Pancreas (tissue), 10 donors: ENCODE measurements at regions not wholly inside any gene's neighbourhood (a gene's known extent, or its start where the extent isn't known, plus 50 kb on each side); places are given as distances from the start of the nearest gene placed in this dataset.
"Not testable (repeated sequence)": the region's sequence is repeated elsewhere in the genome, so short reads cannot be mapped to it uniquely, and the experiment has no call there.

ENCODE experiments used
- ATAC-seq, 4 donors: fragments of 200-7000 bp; cut with Tn5 transposase; one replicate each; pipeline versions ENCODE4 v1.8.0 to v1.9.1; 2020; ENCODE audit warnings: mild to moderate bottlenecking in 4 of 4, moderate library complexity in 4 of 4
- DNase-seq, 6 donors: peaks; one replicate each; pipeline ENCODE4 v3.0.0-alpha.2; 2020
- FAIRE-seq: peaks from 2 replicates; lab custom pipeline; 2012; peaks lifted over from hg19 to GRCh38; lab: Jason Lieb, UNC
- H3K27ac ChIP-seq, 4 donors: fragments of 200-600 bp; sonication (generic); 1 replicate in 3 of 4; 2 replicates in 1 of 4; pipeline versions ENCODE4 v1.5.0 to v1.8.0; 2020
- H3K27me3 ChIP-seq, 4 donors: fragments of 200-600 bp; one replicate each; pipeline ENCODE4 v1.8.0; 2021
- H3K36me3 ChIP-seq, 3 donors: fragments of 200-600 bp; sonication (generic) in 1 of 3; one replicate each; pipeline versions ENCODE4 v1.5.0 to v1.8.0; 2020 to 2021
- H3K4me1 ChIP-seq, 3 donors: fragments of 200-600 bp; one replicate each; pipeline ENCODE4 v1.8.0; 2021
- H3K4me3 ChIP-seq, 4 donors: fragments of 200-600 bp; sonication (generic) in 2 of 4; one replicate each; pipeline versions ENCODE4 v1.5.0 to v1.8.0; 2020 to 2021
- H3K9me3 ChIP-seq, 4 donors: fragments of 200-600 bp; one replicate each; pipeline ENCODE4 v1.8.0; 2021
- WGBS, 2 donors: extraction: QIAGEN DNeasy Blood & Tissue Kit; methylation state at CpG; one replicate each; pipeline ENCODE4 v1.1.7; 2013; 5-methylcytosine and 5-hydroxymethylcytosine counted together
- intact Hi-C, 3 donors: fragments of 100-400 bp; cut with DNase I; formaldehyde crosslinking; loops; one replicate each; pipeline versions ENCODE4 v1.11.1 to v1.14.2; 2022
- TF ChIP-seq, protein P1 (sequence below), 4 donors: fragments of 200-600 bp; sonication (generic) in 3 of 4; IDR thresholded peaks; one replicate each; pipeline versions ENCODE4 v1.5.0 to v1.8.0; 2021; ENCODE audit warnings: antibody characterized with exemption in 4 of 4
- donor health status: healthy with polysubstance abuse.
- donor health status: DM: no; HTN: no; CAD: no; lungs with moderate emphysema.
- donor health status: DM: no; HTN: no; CAD: no.
- donor health status: control.
- donor health status: control.
- donor health status: Bipolar disorder and iron deficiency.
- donor health status: DM: yes; HTN: yes; CAD: no.
- donor health status: DM: no; HTN: no; CAD: no.
- donor health status: DM: no; HTN: no; CAD: no.
- donor health status: DM: yes; HTN: yes; CAD: no.

DNA sequence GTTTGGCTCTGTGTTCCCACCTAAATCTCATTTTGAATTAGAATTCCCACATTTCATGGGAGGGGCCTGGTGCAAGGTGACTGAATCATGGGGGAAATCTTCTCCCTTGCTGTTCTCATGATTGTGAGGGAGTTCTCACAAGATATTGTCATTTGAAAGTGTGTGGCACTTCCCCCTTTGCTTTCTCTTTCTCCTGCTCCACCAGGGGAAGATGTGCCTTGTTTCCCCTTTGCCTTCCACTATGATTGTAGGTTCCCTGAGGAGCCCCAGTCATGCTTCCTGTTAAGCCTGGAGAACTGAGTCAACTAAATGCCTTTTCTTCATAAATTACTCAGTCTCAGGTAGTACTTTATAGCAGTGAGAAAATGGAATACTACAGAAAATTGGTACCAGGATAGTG lies 157.2 kb upstream of the TPRG1 start:
- intact Hi-C loops = no loop called here
- Histone ChIP-seq H3K36me3 (no peaks in the 10 kb centered on the region), H3K9me3 (no peaks in the 10 kb centered on the region), H3K27me3 (no peaks in the 10 kb centered on the region), H3K27ac (no peak overlapping the region), H3K4me1 (no peaks in the 10 kb centered on the region), H3K4me3 (no peak overlapping the region)
- ATAC-seq (no peak), DNase-seq (no peak), FAIRE-seq (no peak)
- TF ChIP-seq, protein P1, sequence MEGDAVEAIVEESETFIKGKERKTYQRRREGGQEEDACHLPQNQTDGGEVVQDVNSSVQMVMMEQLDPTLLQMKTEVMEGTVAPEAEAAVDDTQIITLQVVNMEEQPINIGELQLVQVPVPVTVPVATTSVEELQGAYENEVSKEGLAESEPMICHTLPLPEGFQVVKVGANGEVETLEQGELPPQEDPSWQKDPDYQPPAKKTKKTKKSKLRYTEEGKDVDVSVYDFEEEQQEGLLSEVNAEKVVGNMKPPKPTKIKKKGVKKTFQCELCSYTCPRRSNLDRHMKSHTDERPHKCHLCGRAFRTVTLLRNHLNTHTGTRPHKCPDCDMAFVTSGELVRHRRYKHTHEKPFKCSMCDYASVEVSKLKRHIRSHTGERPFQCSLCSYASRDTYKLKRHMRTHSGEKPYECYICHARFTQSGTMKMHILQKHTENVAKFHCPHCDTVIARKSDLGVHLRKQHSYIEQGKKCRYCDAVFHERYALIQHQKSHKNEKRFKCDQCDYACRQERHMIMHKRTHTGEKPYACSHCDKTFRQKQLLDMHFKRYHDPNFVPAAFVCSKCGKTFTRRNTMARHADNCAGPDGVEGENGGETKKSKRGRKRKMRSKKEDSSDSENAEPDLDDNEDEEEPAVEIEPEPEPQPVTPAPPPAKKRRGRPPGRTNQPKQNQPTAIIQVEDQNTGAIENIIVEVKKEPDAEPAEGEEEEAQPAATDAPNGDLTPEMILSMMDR (IDR thresholded peaks at IDR 0.05) = no peak

DNA sequence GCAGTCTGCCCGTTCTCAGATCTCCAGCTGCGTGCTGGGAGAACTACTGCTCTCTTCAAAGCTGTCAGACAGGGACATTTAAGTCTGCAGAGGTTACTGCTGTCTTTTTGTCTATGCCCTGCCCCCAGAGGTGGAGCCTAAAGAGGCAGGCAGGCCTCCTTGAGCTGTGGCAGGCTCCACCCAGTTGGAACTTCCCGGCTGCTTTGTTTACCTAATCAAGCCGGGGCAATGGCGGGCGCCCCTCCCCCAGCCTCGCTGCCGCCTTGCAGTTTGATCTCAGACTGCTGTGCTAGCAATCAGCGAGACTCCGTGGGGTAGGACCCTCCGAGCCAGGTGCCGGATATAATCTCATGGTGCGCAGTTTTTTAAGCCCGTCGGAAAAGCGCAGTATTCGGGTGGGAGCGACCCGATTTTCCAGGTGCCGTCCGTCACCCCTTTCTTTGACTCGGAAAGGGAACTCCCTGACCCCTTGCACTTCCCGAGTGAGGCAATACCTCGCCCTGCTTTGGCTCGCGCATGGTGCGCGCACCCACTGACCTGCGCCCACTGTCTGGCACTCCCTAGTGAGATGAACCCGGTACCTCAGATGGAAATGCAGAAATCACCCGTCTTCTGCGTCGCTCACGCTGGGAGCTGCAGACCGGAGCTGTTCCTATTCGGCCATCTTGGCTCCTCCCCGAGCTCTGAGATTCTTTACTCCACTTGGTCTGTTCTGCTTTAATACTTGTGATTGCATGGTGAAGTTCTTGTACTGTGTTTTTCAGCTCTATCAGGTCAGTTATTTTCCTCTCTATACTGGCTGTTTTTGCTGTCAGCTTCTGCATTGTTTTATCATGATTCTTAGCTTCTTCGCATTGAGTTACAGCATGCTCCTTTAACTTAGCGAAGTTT lies 148.9 kb upstream of the TPRG1 start:
- H3K4me1 ChIP-seq, FAIRE-seq, H3K4me3 ChIP-seq, DNase-seq, H3K9me3 ChIP-seq, H3K27ac ChIP-seq, H3K36me3 ChIP-seq, ATAC-seq, intact Hi-C loops, H3K27me3 ChIP-seq: not testable (repeated sequence)
- 67% methylated on average over 28 to 37 of the region's 39 CpGs for WGBS, 2 donors

DNA sequence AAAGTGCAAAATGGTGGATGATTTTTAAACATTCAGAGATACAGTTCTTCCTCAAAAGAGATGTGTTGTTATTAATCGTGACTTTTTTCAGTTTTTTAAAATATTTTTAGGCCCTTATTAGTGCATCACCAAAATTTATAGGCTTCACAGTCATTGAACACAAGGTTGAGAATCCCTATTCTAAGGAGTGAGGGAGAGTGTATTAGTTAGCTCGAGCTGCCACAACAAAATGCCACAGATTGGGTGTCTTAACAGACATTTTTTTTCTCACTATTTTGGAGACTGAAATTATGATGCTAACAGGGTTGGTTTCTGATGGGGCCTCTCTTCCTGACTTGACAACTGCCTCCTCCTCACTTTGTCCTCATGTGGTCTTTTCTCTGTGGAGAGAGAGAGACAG lies 145.9 kb upstream of the TPRG1 start:
- ATAC-seq = no peak
- no peaks in the 10 kb centered on the region for H3K4me1 ChIP-seq
- TF ChIP-seq, protein P1 (IDR thresholded peaks at IDR 0.05) = no peak
- H3K36me3 ChIP-seq = no peaks in the 10 kb centered on the region
- H3K9me3 ChIP-seq = no peaks in the 10 kb centered on the region
- no peak for FAIRE-seq
- 63 to 76% methylated on average over 2 of the region's 2 CpGs for WGBS, 2 donors
- intact Hi-C loops = no loop called here
- no peaks in the 10 kb centered on the region for H3K27me3 ChIP-seq
- no peak overlapping the region for H3K27ac ChIP-seq
- no peak overlapping the region for H3K4me3 ChIP-seq
- no peak for DNase-seq

DNA sequence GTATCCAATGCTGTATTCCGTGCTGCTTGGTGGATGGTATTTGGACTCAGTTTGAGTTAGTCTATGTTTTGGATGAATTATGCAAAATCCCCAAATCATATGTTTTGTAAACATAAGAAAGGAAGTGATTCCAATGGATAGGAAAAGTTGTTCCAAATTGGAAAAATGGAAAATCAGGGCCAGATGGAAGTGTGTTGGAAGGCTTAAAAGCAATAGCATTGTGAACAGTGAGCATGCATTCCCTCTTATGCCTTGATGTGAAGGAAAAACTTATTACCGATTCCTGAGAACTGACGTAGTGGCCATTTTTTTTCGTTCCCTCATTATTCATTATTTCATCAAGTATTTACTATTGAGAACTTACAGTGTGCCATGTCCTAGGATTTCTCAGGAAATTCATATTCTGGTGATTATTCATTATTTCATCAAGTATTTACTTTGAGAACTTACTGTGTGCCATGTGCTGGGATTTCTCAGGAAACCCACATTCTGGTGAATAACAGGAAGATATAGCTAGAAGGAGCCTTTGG lies 144.1 kb upstream of the TPRG1 start:
- no peaks in the 10 kb centered on the region for H3K27me3 ChIP-seq
- TF ChIP-seq, protein P1 (IDR thresholded peaks at IDR 0.05) = no peak
- 89 to 94% methylated on average over 4 of the region's 4 CpGs for WGBS, 2 donors
- DNase-seq (no peak), ATAC-seq (no peak), FAIRE-seq (no peak)
- intact Hi-C loops = no loop called here
- no peak overlapping the region for H3K27ac ChIP-seq
- no peaks in the 10 kb centered on the region for H3K36me3 ChIP-seq
- H3K4me3 ChIP-seq = no peak overlapping the region
- no peaks in the 10 kb centered on the region for H3K4me1 ChIP-seq
- no peaks in the 10 kb centered on the region for H3K9me3 ChIP-seq

DNA sequence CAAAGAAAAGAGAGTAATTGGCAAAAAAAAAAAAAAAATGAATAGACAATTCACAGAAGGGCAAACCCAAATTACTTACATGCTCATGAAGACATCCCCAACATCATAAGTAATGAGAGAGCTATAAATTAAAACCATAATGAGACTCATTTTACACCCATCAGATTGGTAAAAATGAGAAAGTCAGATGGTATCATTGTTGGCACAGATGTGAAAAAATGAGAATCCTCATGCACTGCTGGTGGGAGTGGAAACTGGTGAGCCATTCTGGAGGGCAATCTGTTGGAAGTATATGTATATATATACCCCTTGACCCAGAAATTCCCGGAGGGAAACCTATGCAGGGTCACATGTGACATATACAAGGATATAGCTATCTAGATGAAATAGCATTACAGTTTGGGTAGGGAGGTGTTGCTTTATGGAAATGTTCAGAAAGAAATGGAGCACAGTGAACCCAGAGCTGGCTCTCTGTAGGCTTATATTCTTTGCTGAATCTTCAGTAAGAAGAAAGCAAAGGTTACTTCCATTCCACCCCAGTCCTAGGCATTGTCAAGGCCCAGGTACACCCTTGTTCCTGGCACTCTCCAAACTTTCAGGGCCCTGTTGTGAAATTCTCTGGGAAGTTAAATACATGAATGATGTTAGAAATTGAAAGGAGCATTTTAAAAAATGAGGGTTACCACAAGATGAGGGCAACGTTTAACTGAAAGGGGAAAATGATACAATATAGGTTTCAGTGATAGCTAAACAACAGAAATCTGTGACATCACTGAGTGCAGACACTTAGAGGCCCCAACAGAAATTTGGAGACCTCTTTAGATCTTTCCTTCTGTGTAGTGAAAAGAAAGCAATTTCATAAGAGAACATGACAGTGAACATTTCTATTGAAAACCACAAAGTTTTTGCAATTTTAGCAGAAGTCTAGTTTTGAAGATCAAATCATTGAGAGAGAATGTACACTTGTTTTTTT lies 132.7 kb upstream of the TPRG1 start:
- TF ChIP-seq, protein P1 (IDR thresholded peaks at IDR 0.05) = no peak
- H3K27me3 ChIP-seq = no peaks in the 10 kb centered on the region
- H3K36me3 ChIP-seq = no peaks in the 10 kb centered on the region
- 55 to 61% methylated on average over 2 of the region's 2 CpGs for WGBS, 2 donors
- no peak for ATAC-seq
- FAIRE-seq = no peak
- H3K27ac ChIP-seq = no peak overlapping the region
- intact Hi-C loops = no loop called here
- H3K9me3 ChIP-seq = no peaks in the 10 kb centered on the region
- DNase-seq = no peak
- H3K4me3 ChIP-seq = no peak overlapping the region
- H3K4me1 ChIP-seq = no peaks in the 10 kb centered on the region
